ENCODE measurements at regions not wholly inside any gene's neighbourhood (a gene's known extent, or its start where the extent isn't known, plus 50 kb on each side); places are given as distances from the start of the nearest gene placed in this dataset.
"Not testable (repeated sequence)": the region's sequence is repeated elsewhere in the genome, so short reads cannot be mapped to it uniquely, and the experiment has no call there.

DNA sequence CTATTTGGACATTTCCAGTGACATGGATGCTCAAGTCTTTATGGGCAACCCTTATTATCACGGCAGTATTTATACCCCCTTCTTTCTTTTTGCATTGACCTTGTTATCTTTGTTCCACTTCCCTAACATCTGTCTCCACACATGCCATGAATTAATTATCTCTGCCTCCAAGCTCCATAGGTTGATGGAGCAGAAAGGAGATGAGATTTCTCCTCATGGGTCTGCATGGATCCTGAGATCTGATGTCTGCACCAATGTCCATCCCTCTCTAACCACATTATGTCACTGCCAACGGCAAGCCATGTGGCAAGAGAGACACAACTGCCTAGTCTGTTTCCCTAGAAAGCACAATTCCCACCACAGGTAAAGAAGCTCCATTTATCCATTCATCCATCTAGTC is 416.8 kb upstream of the ASIC2 start:
- no peak for DNase-seq

- DNase-seq = no peak
These were observed 419.0 kb upstream of the ASIC2 start for GRCh38 chr17:33712120-33712519.

DNA sequence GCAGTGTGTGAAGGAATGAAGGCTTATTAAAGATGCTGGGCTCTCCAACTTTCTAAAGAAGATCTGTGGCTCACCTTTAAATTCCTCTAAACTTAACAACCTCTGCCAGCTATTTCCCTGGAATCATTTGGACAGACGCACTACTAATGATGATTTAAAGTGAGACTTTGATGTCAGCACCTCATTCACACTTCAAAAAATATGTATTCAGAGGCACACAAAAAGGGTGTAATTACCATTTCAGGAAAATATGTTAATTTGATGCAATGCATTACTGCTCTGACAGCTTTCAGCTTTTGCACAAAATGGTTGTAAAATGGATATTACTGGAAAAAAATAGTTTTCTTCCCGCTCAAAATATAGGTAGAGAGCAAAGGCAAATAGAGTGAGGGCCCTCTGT is 423.9 kb upstream of the ASIC2 start:
- DNase-seq = no peak

- DNase-seq = not testable (repeated sequence)
These were observed 430.6 kb upstream of the ASIC2 start for GRCh38 chr17:33723736-33724135.

- no peak for DNase-seq
These were observed 432.7 kb upstream of the ASIC2 start for GRCh38 chr17:33725675-33726271.

GRCh38 chr17:33730131-33730530 is 437.0 kb upstream of the ASIC2 start:
- no peak for DNase-seq

DNA sequence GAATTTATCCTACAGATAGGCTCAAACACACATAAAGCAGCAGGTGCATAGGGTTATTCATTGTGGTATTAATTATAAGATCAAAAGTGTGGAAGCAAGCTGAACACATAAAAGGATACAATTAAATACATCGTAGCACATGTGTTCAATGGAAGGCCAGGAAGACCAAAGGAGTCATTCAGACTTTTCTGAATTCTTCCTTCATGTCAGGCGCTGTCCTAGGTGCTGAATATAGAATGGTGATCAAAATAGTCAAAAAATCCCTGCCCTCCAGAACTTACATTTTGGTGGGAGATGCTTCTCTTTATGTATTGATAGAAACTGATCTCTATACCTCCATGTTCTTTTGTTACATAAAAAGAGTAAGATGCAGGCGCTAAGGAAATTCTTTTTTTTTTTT is 439.0 kb upstream of the ASIC2 start:
- no peak for DNase-seq

GRCh38 chr17:33739714-33740113 is 446.6 kb upstream of the ASIC2 start:
- no peak for DNase-seq

DNA sequence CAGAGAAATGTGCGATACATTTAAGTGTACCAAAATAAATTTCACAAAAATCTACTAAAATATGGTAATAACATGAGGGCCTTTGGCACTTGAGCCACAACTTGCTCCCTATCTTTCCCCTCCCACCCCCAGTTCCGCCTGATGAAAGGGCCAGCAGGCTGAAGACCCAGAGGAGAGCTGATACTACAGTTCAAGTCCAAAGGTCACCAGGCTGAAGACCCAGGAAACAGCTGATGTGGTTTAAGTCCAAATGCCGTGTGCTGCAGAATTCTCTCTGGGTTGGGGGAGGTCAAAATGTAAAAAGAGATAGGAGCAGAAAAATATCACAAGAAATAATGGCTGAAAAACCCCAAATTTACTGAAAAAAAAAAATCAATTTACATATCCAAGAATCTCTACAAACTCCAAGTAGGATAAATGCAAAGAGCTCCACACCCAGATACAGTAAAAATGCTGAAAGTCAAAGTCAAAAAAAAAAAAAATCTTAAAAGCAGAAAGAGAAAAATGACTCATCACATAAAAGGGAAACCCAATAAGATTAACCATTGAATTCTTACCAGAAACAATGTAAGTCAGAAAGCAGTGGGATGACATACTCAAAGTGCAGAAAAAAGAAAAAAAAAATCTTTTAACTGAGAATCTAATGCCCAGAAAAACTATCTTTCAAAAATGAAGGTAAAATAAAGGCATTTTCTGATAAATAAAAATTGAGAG is 452.1 kb upstream of the ASIC2 start:
- no peak for DNase-seq

- no peak for DNase-seq
These were observed 456.1 kb upstream of the ASIC2 start for GRCh38 chr17:33749171-33749570.

DNA sequence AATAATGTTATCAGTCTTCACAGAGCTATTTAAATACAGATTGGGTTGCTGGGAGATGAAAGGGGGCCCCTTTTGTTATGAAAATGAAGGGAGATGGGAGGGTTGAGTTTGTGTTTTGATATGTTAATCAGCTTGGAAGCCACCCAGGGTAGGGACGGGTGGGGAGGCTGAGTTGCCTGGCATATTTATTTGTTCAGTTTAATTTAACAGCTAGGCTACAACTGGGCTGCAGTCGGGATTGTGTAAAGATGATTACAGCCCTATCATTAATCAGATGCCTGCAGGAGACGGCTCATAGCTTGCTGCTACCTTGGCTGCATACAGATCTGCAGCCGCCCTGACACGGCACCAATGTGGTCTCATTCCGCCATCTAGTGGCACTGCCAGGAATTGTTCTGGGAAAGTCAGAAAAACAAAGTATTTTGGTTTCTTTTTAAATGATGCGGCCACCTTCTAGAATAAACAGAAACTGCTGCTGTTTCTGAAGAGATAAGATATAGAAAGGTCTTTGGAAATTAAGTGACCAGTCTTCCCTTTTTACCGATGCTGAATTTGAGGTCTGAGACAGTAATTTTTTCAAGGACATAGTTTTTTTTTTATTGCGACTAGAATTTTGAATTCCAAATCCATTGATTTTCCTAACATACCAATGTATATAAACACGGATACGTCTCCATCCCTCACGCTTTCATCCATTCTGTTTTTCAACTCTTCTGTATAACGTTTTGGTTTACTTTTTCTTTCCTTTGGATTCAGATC is 458.0 kb upstream of the ASIC2 start:
- no peak for DNase-seq

GRCh38 chr17:33751702-33752065 is 458.6 kb upstream of the ASIC2 start:
- no peak for DNase-seq

DNA sequence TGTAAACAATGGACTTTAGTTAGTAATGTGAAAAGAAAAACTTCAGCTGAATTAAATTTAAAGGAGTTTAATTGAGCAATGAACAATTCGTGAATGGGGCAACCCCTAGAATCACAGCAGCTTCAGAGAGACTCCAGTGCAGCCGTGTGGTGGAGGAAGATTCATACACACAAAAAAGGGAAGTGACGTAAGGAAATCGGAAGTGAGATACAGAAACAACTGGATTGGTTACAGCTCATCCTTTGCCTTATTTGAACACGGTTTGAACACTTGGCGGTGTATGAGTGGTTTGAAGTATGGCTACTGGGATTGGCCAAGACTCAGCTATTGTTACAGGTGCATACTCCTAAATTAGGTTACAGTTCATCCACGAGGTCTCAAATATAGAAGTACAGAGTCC is 460.4 kb upstream of the ASIC2 start:
- no peak for DNase-seq

- DNase-seq = no peak
These were observed 462.9 kb upstream of the ASIC2 start for GRCh38 chr17:33756021-33756420.

- no peak for DNase-seq
These were observed 472.8 kb upstream of the ASIC2 start for GRCh38 chr17:33765871-33766270.

- DNase-seq = no peak
These were observed 473.6 kb upstream of the ASIC2 start for GRCh38 chr17:33766721-33767120.

DNA sequence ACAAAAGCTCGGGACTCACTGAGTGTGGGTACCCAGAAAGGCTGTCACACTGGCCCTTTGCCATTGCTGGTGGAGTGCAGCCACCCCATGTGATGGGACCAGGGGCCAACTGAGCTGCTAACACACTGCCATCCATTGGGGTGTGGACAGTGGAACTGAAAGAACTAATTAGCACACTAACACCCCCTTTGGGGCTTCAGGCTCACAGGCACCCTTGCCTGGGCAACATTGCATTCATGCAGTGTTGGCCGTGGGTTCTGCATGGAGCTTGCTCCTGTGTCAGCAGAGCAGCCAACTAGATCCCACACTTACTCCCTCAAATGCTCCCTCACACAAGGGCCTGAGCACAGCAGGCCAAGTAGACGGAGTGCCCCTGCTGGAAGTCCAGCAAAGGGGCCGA is 476.0 kb upstream of the ASIC2 start:
- DNase-seq = no peak

- DNase-seq = no peak
These were observed 478.8 kb upstream of the CCL2 start for GRCh38 chr17:33776304-33776703.

DNA sequence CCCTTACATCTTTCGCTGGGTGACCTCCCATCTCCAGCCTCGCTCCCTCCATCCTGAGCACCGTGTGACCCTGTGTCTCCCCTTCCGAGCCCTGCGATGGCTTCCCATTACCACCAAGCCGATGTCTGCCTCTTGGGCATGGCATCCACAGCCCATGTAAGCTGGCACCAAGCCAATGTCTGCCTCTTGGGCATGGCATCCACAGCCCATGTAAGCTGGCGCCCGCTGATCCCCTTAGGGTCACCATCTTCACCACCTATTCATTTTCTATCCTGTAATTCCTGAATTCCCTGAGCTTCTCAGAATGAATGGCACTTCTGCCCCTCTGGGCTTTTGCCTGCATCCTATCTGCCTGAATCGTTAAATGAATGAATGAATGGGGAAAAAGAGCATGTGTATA is 478.2 kb upstream of the CCL2 start:
- no peak for DNase-seq

GRCh38 chr17:33777674-33778073 is 477.4 kb upstream of the CCL2 start:
- DNase-seq = no peak

DNA sequence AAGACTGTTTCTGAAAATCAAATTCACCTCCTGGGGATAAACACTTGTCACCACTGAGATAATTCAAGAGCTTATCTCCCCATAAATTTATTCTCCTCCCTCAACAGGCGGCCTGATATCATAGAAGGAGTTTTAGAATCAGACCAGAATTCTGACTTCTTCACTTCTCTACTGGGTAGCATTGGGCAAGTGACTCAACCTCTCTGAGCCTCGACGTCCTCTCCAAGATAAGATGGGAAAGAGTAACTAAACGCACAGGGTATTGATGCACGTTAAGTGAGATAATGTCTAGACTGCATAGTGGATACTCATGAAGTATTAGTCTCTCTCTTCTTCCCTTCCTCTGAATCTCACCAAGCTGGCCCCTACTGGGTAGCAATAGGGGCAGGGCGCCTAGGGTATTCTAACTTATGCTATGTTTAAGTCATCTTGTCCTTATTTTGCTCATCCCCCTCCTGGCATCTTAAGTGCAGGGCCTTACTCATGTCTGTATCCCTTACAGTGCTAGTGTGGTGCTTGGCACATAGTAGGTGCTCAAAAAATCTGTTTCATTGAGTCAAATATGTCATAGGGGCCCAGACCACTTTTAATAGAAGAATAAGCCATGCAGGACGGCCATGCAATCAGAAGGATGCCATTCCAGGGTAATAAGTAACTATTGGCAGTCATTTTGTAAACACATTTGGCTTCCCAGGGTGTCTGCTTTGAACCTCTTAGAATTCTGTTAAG is 476.4 kb upstream of the CCL2 start:
- no peak for DNase-seq

- DNase-seq = no peak
These were observed 475.9 kb upstream of the CCL2 start for GRCh38 chr17:33779234-33779591.

GRCh38 chr17:33785281-33785680 is 469.8 kb upstream of the CCL2 start:
- DNase-seq = no peak

GRCh38 chr17:33786478-33786877 is 468.6 kb upstream of the CCL2 start:
- DNase-seq = no peak
